ENCODE measurements at regions not wholly inside any gene's neighbourhood (a gene's known extent, or its start where the extent isn't known, plus 50 kb on each side); places are given as distances from the start of the nearest gene placed in this dataset.
A peak's percentile ranks its signal among the peaks of the same experiment; 100 is the strongest.

DNA sequence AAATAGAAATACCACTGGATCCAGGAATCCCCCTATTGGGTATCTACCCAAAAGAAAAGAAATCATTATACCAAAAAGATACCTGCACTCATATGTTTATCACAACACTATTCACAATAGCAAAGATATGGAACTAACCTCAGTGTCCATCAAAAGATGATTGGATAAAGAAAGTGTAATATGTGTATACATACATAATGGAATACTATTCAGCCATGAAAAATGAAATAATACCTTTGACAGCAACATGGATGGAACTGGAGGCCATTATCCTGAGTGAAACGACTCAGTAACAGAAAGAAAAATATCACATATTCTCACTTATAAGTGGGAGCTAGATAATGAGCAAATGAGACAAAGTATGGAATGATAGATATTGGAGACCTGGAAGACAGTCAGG, 74.2 kb upstream of the TLR3 start:
- TF ChIP-seq ZNF354C (tag by site-specific recombination; IDR thresholded peaks at IDR 0.05; ENCODE audit: borderline replicate concordance, low read depth) (no peak), ZNF146 (tag by site-specific recombination; IDR thresholded peaks at IDR 0.05) (peak; percentile 89)

DNA sequence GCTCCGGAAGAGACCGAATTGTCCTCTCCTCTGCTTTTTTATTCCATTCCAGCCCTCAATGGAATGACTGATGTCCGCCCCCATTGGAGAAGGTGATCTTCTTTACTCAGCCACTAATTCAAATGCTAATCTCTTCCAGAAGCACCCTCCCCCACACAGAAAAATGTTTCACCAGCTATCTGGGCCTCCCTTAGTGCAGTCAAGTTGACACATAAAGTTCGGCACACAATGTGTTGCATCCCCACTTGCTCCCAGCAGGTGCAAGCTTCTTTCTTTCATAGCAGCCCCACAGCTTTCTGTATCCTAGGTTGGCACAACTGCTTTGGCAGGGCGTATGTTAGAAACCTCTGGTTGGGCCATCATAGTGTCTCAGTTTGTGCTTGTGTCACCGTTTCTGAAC, 73.3 kb upstream of the TLR3 start:
- ChIA-PET POLR2A (no interaction called here), CTCF (no interaction called here)
- Histone ChIP-seq H3K4me3 (ENCODE audit: low read depth, low read length) (no peak overlapping the region), H3K4me1 (ENCODE audit: control insufficient read depth, insufficient read depth, low read length) (peaks cover 3% of the 10 kb centered on the region; the same call in 1 of the 2 replicates), H3K27ac (ENCODE audit: extremely low read depth, low read depth, low read length) (no peak overlapping the region), H3K9me3 (ENCODE audit: control insufficient read depth, insufficient read depth, low read depth, low read length) (no peaks in the 10 kb centered on the region), H3K36me3 (ENCODE audit: control insufficient read depth in 2 of 2, insufficient read depth in 1 of 2, low read length in 2 of 2) (no peaks in the 10 kb centered on the region)
- no peak for TF ChIP-seq ZSCAN23 (tag by site-specific recombination; IDR thresholded peaks at IDR 0.05)
- no peak for TF ChIP-seq ZNF600 (tag by site-specific recombination; IDR thresholded peaks at IDR 0.05)
- TF ChIP-seq TRIM28 (IDR thresholded peaks at IDR 0.05; ENCODE audit: borderline replicate concordance, low read length): no peak

More for the DNA sequence above, 74.2 kb upstream of the TLR3 start:
- H3K27ac ChIP-seq (ENCODE audit: extremely low read depth, low read depth, low read length): no peak overlapping the region
- H3K4me3 ChIP-seq (ENCODE audit: low read depth, low read length): no peak overlapping the region
- CTCF ChIA-PET: interaction anchor here (0.6 kb wide), 1 partner anchor 87 kb away, joined by 3 read pairs; no protein-coding TSS in a partner anchor
- POLR2A ChIA-PET: no interaction called here
- peaks cover 3% of the 10 kb centered on the region; the same call in 1 of the 2 replicates for H3K4me1 ChIP-seq (ENCODE audit: control insufficient read depth, insufficient read depth, low read length)
- no peaks in the 10 kb centered on the region for H3K9me3 ChIP-seq (ENCODE audit: control insufficient read depth, insufficient read depth, low read depth, low read length)
- H3K36me3 ChIP-seq (ENCODE audit: control insufficient read depth in 2 of 2, insufficient read depth in 1 of 2, low read length in 2 of 2): no peaks in the 10 kb centered on the region

DNA sequence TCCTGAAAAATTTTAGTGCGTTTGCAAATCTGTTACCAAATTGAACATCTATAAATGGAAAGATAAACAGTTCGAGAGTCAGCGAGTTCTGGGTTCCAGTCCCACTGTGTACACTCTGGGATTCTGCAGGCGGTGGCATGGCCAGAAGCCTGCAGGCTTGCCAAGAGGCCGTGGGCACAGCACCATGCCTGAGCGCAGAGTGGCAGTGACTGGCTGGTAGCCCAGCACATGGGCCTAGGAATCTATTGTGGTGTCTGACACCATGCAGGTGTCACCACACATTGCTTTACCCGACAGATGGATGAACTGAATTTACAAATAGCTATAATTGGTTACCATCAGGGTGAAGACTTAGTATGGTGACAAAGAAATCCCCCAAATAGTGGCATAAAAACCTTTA, 71.7 kb upstream of the TLR3 start:
- no peaks in the 10 kb centered on the region for H3K36me3 ChIP-seq (ENCODE audit: control insufficient read depth in 2 of 2, insufficient read depth in 1 of 2, low read length in 2 of 2)
- H3K9me3 ChIP-seq (ENCODE audit: control insufficient read depth, insufficient read depth, low read depth, low read length): no peaks in the 10 kb centered on the region
- no peak overlapping the region for H3K4me3 ChIP-seq (ENCODE audit: low read depth, low read length)
- CTCF ChIA-PET: no interaction called here
- POLR2A ChIA-PET: no interaction called here
- H3K27ac ChIP-seq (ENCODE audit: extremely low read depth, low read depth, low read length): no peak overlapping the region
- H3K4me1 ChIP-seq (ENCODE audit: control insufficient read depth, insufficient read depth, low read length): peaks cover 3% of the 10 kb centered on the region; the same call in 1 of the 2 replicates
- TF ChIP-seq HOXD13 (CRISPR knock-in tag; IDR thresholded peaks at IDR 0.05; ENCODE audit: borderline replicate concordance) (no peak), ZNF596 (tag by site-specific recombination; IDR thresholded peaks at IDR 0.05) (no peak), ZFP3 (tag by site-specific recombination; IDR thresholded peaks at IDR 0.05; ENCODE audit: low read depth) (no peak), KLF10 (tag by site-specific recombination; IDR thresholded peaks at IDR 0.05) (no peak), ZNF292 (tag by site-specific recombination; IDR thresholded peaks at IDR 0.05; ENCODE audit: borderline replicate concordance, low read depth) (no peak), ZBTB1 (tag by site-specific recombination; IDR thresholded peaks at IDR 0.05) (no peak), SETDB1 (IDR thresholded peaks at IDR 0.05; ENCODE audit: insufficient read length, low read length) (no peak), YY1 (tag by site-specific recombination; IDR thresholded peaks at IDR 0.05) (no peak), ZNF621 (tag by site-specific recombination; IDR thresholded peaks at IDR 0.05) (no peak), ZNF335 (tag by site-specific recombination; conservative IDR thresholded peaks at IDR 0.05) (no peak), ZNF830 (tag by site-specific recombination; IDR thresholded peaks at IDR 0.05; ENCODE audit: low read depth) (no peak), ZFHX2 (tag by site-specific recombination; conservative IDR thresholded peaks at IDR 0.05) (no peak), YY2 (tag by site-specific recombination; IDR thresholded peaks at IDR 0.05) (no peak), ZNF837 (tag by site-specific recombination; IDR thresholded peaks at IDR 0.05) (no peak), ZNF433 (tag by site-specific recombination; IDR thresholded peaks at IDR 0.05; ENCODE audit: low read depth) (no peak)
- TF ChIP-seq, protein P1, sequence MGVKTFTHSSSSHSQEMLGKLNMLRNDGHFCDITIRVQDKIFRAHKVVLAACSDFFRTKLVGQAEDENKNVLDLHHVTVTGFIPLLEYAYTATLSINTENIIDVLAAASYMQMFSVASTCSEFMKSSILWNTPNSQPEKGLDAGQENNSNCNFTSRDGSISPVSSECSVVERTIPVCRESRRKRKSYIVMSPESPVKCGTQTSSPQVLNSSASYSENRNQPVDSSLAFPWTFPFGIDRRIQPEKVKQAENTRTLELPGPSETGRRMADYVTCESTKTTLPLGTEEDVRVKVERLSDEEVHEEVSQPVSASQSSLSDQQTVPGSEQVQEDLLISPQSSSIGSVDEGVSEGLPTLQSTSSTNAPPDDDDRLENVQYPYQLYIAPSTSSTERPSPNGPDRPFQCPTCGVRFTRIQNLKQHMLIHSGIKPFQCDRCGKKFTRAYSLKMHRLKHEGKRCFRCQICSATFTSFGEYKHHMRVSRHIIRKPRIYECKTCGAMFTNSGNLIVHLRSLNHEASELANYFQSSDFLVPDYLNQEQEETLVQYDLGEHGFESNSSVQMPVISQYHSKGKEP (tag by site-specific recombination; IDR thresholded peaks at IDR 0.05): no peak
- TF ChIP-seq, protein P2, sequence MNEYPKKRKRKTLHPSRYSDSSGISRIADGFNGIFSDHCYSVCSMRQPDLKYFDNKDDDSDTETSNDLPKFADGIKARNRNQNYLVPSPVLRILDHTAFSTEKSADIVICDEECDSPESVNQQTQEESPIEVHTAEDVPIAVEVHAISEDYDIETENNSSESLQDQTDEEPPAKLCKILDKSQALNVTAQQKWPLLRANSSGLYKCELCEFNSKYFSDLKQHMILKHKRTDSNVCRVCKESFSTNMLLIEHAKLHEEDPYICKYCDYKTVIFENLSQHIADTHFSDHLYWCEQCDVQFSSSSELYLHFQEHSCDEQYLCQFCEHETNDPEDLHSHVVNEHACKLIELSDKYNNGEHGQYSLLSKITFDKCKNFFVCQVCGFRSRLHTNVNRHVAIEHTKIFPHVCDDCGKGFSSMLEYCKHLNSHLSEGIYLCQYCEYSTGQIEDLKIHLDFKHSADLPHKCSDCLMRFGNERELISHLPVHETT (tag by site-specific recombination; IDR thresholded peaks at IDR 0.05): no peak
- TF ChIP-seq, protein P3, sequence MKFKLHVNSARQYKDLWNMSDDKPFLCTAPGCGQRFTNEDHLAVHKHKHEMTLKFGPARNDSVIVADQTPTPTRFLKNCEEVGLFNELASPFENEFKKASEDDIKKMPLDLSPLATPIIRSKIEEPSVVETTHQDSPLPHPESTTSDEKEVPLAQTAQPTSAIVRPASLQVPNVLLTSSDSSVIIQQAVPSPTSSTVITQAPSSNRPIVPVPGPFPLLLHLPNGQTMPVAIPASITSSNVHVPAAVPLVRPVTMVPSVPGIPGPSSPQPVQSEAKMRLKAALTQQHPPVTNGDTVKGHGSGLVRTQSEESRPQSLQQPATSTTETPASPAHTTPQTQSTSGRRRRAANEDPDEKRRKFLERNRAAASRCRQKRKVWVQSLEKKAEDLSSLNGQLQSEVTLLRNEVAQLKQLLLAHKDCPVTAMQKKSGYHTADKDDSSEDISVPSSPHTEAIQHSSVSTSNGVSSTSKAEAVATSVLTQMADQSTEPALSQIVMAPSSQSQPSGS (tag by site-specific recombination; IDR thresholded peaks at IDR 0.05; ENCODE audit: low read depth): no peak
- TF ChIP-seq, protein P4, sequence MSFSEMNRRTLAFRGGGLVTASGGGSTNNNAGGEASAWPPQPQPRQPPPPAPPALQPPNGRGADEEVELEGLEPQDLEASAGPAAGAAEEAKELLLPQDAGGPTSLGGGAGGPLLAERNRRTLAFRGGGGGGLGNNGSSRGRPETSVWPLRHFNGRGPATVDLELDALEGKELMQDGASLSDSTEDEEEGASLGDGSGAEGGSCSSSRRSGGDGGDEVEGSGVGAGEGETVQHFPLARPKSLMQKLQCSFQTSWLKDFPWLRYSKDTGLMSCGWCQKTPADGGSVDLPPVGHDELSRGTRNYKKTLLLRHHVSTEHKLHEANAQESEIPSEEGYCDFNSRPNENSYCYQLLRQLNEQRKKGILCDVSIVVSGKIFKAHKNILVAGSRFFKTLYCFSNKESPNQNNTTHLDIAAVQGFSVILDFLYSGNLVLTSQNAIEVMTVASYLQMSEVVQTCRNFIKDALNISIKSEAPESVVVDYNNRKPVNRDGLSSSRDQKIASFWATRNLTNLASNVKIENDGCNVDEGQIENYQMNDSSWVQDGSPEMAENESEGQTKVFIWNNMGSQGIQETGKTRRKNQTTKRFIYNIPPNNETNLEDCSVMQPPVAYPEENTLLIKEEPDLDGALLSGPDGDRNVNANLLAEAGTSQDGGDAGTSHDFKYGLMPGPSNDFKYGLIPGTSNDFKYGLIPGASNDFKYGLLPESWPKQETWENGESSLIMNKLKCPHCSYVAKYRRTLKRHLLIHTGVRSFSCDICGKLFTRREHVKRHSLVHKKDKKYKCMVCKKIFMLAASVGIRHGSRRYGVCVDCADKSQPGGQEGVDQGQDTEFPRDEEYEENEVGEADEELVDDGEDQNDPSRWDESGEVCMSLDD (tag by site-specific recombination; IDR thresholded peaks at IDR 0.05): no peak
